Neural progenitor cell (in vitro differentiated cells): ENCODE measurements at regions not wholly inside any gene's neighbourhood (a gene's known extent, or its start where the extent isn't known, plus 50 kb on each side); places are given as distances from the start of the nearest gene placed in this dataset.

Source experiments
- EZH2 ChIP-seq: fragments of 200-600 bp; sonication (generic); IDR thresholded peaks from 2 replicates; pipeline ENCODE4 v1.6.1; 2017; ENCODE audit warnings: antibody characterized with exemption, mild to moderate bottlenecking, moderate library complexity
- TF ChIP-seq, protein P1 (sequence below): fragments of 200-600 bp; sonication (generic); IDR thresholded peaks from 2 replicates; pipeline ENCODE4 v1.5.1; 2017; ENCODE audit warnings: antibody characterized with exemption, mild to moderate bottlenecking

DNA sequence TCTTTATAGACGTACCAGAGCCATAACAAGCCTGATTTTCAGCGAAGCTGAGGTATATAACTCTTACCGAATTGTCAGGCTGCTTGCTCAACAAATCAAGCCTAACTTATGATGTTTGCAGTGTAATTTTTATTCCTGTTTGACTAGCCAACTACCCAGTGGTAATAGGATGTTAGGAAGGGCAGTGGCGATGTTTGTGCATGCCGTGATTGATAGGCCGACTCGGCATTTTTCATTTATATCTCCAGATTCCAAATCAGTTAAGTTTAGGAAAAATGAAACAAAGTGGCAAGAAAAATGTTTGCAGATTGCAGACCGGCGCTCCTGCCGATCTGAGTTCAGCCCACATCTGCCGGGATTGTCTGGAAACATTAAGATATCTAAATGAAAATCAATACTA, 401.6 kb upstream of the ZNF507 start:
- TF ChIP-seq, protein P1, sequence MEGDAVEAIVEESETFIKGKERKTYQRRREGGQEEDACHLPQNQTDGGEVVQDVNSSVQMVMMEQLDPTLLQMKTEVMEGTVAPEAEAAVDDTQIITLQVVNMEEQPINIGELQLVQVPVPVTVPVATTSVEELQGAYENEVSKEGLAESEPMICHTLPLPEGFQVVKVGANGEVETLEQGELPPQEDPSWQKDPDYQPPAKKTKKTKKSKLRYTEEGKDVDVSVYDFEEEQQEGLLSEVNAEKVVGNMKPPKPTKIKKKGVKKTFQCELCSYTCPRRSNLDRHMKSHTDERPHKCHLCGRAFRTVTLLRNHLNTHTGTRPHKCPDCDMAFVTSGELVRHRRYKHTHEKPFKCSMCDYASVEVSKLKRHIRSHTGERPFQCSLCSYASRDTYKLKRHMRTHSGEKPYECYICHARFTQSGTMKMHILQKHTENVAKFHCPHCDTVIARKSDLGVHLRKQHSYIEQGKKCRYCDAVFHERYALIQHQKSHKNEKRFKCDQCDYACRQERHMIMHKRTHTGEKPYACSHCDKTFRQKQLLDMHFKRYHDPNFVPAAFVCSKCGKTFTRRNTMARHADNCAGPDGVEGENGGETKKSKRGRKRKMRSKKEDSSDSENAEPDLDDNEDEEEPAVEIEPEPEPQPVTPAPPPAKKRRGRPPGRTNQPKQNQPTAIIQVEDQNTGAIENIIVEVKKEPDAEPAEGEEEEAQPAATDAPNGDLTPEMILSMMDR = no peak
- no peak for TF ChIP-seq EZH2
